Mucosa of descending colon (tissue), 3 donors: ENCODE measurements at regions not wholly inside any gene's neighbourhood (a gene's known extent, or its start where the extent isn't known, plus 50 kb on each side); places are given as distances from the start of the nearest gene placed in this dataset.

ENCODE experiments used
- ATAC-seq: fragments of 200-7000 bp; cut with Tn5 transposase; one replicate; pipeline ENCODE4 v1.9.1; 2020; ENCODE audit warnings: mild to moderate bottlenecking, moderate library complexity
- DNase-seq, 3 donors: peaks; one replicate each; pipeline ENCODE4 v3.0.0-alpha.2; 2020
- H3K36me3 ChIP-seq: fragments of 200-600 bp; one replicate; pipeline ENCODE4 v1.8.0; 2021; ENCODE audit warnings: low read depth, mild to moderate bottlenecking
- H3K4me1 ChIP-seq: fragments of 200-600 bp; one replicate; pipeline ENCODE4 v1.8.0; 2021; ENCODE audit warnings: low read depth, mild to moderate bottlenecking
- H3K4me3 ChIP-seq: fragments of 200-600 bp; one replicate; pipeline ENCODE4 v1.8.0; 2021; ENCODE audit warnings: mild to moderate bottlenecking
- H3K9me3 ChIP-seq: fragments of 200-600 bp; one replicate; pipeline ENCODE4 v1.8.0; 2021; ENCODE audit warnings: mild to moderate bottlenecking
- intact Hi-C, 2 donors: fragments of 100-400 bp; cut with DNase I in 1 of 2; cut with micrococcal nuclease in 1 of 2; formaldehyde crosslinking; loops; one replicate each; pipeline versions ENCODE4 v1.11.0 to v1.11.1; 2022; cut with DNase I, micrococcal nuclease
- TF ChIP-seq, protein P1 (sequence below): fragments of 200-600 bp; IDR thresholded peaks from one replicate; pipeline ENCODE4 v1.8.0; 2022; ENCODE audit warnings: antibody characterized with exemption, mild to moderate bottlenecking
- donor health status: DM: no; HTN: no; CAD: no; lungs with moderate emphysema.
- donor health status: DM: no; HTN: no; CAD: no.
- donor health status: DM: no; HTN: yes; CAD: no.

DNA sequence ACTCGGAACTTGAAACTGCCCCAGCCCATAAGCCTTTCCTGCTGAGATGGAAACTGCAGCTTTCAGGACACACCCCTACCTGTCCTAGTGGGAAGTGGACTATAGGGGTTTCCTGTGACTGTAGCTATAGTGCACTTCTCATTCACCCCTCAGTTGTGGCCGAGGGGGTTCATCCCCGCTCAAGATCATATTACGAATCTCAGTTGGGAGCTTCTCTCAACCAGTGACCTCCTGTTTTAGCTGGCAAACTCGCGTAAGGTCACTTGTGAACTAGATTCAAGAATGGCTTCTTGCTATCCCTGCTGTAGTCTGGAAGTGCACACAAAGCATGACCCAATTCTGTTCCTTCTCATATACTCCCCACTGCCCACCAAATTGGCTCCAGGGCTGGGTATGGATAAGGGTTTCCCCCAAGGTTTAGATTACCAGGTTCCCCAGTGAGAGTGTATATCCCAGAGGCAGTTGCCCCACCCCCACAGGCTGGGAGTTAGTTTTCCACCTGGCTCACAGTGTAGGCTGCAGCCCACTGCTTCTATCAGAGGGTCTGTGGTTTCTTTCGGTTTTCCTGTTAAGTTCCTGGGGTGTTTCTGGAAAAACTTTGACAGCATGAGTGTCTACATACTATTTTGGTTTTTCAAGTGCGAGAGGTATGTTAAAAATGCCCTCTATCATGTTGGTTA lies 812.9 kb downstream of the JRKL start:
- Histone ChIP-seq H3K36me3 (no peaks in the 10 kb centered on the region), H3K9me3 (no peaks in the 10 kb centered on the region), H3K4me1 (no peaks in the 10 kb centered on the region), H3K4me3 (no peak overlapping the region)
- no peak for ATAC-seq
- TF ChIP-seq, protein P1, sequence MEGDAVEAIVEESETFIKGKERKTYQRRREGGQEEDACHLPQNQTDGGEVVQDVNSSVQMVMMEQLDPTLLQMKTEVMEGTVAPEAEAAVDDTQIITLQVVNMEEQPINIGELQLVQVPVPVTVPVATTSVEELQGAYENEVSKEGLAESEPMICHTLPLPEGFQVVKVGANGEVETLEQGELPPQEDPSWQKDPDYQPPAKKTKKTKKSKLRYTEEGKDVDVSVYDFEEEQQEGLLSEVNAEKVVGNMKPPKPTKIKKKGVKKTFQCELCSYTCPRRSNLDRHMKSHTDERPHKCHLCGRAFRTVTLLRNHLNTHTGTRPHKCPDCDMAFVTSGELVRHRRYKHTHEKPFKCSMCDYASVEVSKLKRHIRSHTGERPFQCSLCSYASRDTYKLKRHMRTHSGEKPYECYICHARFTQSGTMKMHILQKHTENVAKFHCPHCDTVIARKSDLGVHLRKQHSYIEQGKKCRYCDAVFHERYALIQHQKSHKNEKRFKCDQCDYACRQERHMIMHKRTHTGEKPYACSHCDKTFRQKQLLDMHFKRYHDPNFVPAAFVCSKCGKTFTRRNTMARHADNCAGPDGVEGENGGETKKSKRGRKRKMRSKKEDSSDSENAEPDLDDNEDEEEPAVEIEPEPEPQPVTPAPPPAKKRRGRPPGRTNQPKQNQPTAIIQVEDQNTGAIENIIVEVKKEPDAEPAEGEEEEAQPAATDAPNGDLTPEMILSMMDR = no peak
- intact Hi-C loops = no loop called here
- no peak for DNase-seq

- Histone ChIP-seq H3K9me3 (no peaks in the 10 kb centered on the region), H3K36me3 (no peaks in the 10 kb centered on the region), H3K4me3 (no peak overlapping the region), H3K4me1 (no peaks in the 10 kb centered on the region)
- TF ChIP-seq, protein P1 = no peak
- intact Hi-C loops = no loop called here
- no peak for DNase-seq
- ATAC-seq = no peak
Measured at GRCh38 chr11:97218011-97218410, 828.2 kb downstream of the JRKL start.

DNA sequence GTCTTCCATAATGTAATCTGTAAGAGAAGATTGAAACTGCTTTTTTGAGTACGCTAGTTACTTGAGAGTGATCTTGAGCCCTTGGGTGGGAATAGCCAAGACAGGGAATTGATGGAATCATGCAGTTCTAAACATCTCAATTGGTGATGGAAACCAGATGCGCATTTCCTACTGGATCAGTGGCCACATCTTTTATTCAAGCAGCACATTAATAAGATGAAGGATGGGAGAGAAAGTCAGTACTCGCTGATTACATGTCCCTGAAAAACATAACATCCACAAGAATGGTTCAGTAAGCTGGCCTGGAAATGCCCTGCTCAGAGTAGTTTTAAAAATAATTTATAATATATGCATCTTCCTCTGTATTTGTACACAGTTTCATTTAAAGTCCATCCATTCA lies 833.8 kb downstream of the JRKL start:
- intact Hi-C loops = no loop called here
- H3K4me3 ChIP-seq = no peak overlapping the region
- TF ChIP-seq, protein P1 = no peak
- no peaks in the 10 kb centered on the region for H3K36me3 ChIP-seq
- no peaks in the 10 kb centered on the region for H3K4me1 ChIP-seq
- ATAC-seq (no peak), DNase-seq (no peak)
- H3K9me3 ChIP-seq = no peaks in the 10 kb centered on the region

DNA sequence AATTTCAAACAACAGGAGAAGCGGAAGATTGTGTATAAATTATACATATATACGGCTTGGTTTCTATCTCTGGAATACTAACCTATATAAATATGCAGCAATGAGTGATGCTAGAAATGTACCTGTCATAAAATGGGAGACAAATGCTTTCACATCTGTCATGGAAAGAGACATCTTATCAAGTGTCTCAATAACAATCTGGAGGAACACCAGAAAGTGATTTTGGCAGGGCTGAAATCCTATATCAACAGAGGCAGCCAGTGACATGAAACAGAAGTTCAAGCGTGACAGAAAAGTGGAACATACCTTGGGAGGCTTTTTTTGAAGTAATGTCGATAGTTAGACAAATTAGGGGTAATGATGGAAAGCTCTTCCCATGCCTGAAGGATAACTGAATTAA lies 834.6 kb downstream of the JRKL start:
- intact Hi-C loops = no loop called here
- H3K4me1 ChIP-seq = no peaks in the 10 kb centered on the region

GRCh38 chr11:97225794-97226193 lies 836.0 kb downstream of the JRKL start:
- intact Hi-C loops = no loop called here
- no peak for ATAC-seq
- Histone ChIP-seq H3K4me1 (no peaks in the 10 kb centered on the region), H3K36me3 (no peaks in the 10 kb centered on the region), H3K9me3 (no peaks in the 10 kb centered on the region), H3K4me3 (no peak overlapping the region)
- TF ChIP-seq, protein P1 = no peak
- DNase-seq = no peak

More for the DNA sequence above, 834.6 kb downstream of the JRKL start:
- no peaks in the 10 kb centered on the region for H3K9me3 ChIP-seq
- DNase-seq = no peak
- no peak overlapping the region for H3K4me3 ChIP-seq
- H3K36me3 ChIP-seq = no peaks in the 10 kb centered on the region
- TF ChIP-seq, protein P1 = no peak
- ATAC-seq = no peak

DNA sequence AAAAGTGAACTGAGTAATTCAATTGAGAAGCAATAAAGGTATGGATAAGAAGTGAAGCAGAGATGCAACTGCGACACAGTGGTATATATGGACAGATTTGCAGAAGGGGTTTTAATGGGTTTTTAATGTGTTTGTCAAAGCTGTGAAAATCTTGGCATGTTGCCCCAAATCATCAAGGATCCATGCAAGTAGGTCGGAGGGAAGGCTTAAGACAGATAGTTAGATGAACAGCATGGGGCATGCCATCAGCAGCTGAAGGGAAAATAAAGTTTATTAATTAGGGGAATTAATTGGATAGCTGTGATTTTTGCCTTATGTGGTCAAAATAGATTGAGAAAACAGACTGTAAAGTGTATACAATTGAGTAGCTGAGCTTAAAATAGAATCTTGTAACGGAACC lies 840.1 kb downstream of the JRKL start:
- intact Hi-C loops = no loop called here
- TF ChIP-seq, protein P1 = no peak
- no peak for ATAC-seq
- Histone ChIP-seq H3K9me3 (no peaks in the 10 kb centered on the region), H3K4me3 (no peak overlapping the region), H3K4me1 (no peaks in the 10 kb centered on the region), H3K36me3 (no peaks in the 10 kb centered on the region)
- no peak for DNase-seq
